ENCODE measurements at regions not wholly inside any gene's neighbourhood (a gene's known extent, or its start where the extent isn't known, plus 50 kb on each side); places are given as distances from the start of the nearest gene placed in this dataset.

- TF ChIP-seq POU6F1 (CRISPR knock-in tag; IDR thresholded peaks at IDR 0.05; ENCODE audit: borderline replicate concordance, low read depth) (no peak), CREB5 (CRISPR knock-in tag; IDR thresholded peaks at IDR 0.05; ENCODE audit: low read depth) (no peak), ZC3H10 (CRISPR knock-in tag; IDR thresholded peaks at IDR 0.05) (no peak), TCF4 (CRISPR knock-in tag; IDR thresholded peaks at IDR 0.05; ENCODE audit: borderline replicate concordance) (no peak), TOX (CRISPR knock-in tag; IDR thresholded peaks at IDR 0.05; ENCODE audit: borderline replicate concordance) (no peak), PPARA (CRISPR knock-in tag; IDR thresholded peaks at IDR 0.05; ENCODE audit: borderline replicate concordance) (no peak), ZNF70 (CRISPR knock-in tag; IDR thresholded peaks at IDR 0.05) (no peak), ZFP30 (CRISPR knock-in tag; IDR thresholded peaks at IDR 0.05) (no peak), GLIS3 (CRISPR knock-in tag; IDR thresholded peaks at IDR 0.05) (no peak)
- TF ChIP-seq, protein P1, sequence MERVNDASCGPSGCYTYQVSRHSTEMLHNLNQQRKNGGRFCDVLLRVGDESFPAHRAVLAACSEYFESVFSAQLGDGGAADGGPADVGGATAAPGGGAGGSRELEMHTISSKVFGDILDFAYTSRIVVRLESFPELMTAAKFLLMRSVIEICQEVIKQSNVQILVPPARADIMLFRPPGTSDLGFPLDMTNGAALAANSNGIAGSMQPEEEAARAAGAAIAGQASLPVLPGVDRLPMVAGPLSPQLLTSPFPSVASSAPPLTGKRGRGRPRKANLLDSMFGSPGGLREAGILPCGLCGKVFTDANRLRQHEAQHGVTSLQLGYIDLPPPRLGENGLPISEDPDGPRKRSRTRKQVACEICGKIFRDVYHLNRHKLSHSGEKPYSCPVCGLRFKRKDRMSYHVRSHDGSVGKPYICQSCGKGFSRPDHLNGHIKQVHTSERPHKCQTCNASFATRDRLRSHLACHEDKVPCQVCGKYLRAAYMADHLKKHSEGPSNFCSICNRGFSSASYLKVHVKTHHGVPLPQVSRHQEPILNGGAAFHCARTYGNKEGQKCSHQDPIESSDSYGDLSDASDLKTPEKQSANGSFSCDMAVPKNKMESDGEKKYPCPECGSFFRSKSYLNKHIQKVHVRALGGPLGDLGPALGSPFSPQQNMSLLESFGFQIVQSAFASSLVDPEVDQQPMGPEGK (CRISPR knock-in tag; IDR thresholded peaks at IDR 0.05; ENCODE audit: borderline replicate concordance): no peak
These were observed 426.2 kb upstream of the EEF2KMT start (continued) for GRCh38 chr16:5523829-5524228.

DNA sequence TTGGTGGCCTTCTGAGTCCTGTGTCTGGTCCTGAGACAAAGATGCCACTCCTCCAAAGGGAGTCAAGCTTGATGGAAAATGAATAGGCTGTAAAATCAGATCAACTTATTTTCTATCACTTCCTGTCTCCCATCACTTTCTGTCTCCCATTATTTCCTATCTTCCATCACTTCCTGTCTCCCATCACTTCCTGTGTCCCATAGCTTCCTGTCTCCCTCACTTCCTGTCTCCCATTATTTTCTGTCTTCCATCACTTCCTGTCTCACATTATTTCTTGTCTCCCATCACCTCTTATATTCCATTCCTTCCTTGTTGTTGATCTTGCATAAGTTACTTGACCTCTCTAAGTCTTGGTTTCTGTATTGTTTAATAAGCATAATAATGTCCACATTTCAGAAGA lies 418.5 kb upstream of the EEF2KMT start:
- TF ChIP-seq ZC3H10 (CRISPR knock-in tag; IDR thresholded peaks at IDR 0.05) (no peak), OSR1 (CRISPR knock-in tag; IDR thresholded peaks at IDR 0.05) (no peak), GLIS3 (CRISPR knock-in tag; IDR thresholded peaks at IDR 0.05) (no peak), POU6F1 (CRISPR knock-in tag; IDR thresholded peaks at IDR 0.05; ENCODE audit: borderline replicate concordance, low read depth) (no peak), ZNF70 (CRISPR knock-in tag; IDR thresholded peaks at IDR 0.05) (no peak), PPARA (CRISPR knock-in tag; IDR thresholded peaks at IDR 0.05; ENCODE audit: borderline replicate concordance) (no peak)
- ATAC-seq: no peak

- no peak for ATAC-seq
- TF ChIP-seq CREB5 (CRISPR knock-in tag; IDR thresholded peaks at IDR 0.05; ENCODE audit: low read depth) (no peak), GLIS3 (CRISPR knock-in tag; IDR thresholded peaks at IDR 0.05) (no peak), ISL1 (CRISPR knock-in tag; IDR thresholded peaks at IDR 0.05) (no peak), OSR1 (CRISPR knock-in tag; IDR thresholded peaks at IDR 0.05) (no peak)
- TF ChIP-seq, protein P1 (CRISPR knock-in tag; IDR thresholded peaks at IDR 0.05; ENCODE audit: borderline replicate concordance): no peak
These were observed 414.4 kb upstream of the EEF2KMT start for GRCh38 chr16:5512014-5512413.

DNA sequence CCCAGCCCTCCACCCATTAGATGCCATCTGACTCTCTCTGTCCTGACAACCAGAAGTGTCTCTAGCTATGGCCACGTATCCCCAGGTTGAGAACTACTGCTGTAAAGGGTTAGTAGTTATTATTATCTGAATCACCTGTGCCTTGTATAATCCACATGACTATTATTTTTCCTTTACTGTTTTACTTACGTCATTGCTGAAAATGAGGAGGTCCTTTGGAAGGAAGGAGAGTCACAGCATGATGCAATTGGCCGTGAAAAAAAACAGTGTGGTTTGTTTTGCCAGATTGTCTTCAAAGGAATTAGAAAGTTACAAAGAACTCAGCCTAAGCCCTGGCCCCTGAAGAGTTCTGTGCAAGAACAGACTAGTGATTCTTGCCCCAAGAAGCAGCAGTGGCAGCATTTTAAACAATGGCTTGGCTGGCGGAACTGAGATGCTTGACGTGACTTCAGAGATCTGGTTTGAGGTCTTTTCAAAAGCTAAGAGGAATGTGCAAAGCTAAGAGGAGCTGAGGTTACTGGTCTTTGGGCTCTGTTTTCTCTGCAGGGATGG lies 413.3 kb upstream of the EEF2KMT start:
- ATAC-seq: no peak
- TF ChIP-seq CREB5 (CRISPR knock-in tag; IDR thresholded peaks at IDR 0.05; ENCODE audit: low read depth): no peak
- TF ChIP-seq, protein P2, sequence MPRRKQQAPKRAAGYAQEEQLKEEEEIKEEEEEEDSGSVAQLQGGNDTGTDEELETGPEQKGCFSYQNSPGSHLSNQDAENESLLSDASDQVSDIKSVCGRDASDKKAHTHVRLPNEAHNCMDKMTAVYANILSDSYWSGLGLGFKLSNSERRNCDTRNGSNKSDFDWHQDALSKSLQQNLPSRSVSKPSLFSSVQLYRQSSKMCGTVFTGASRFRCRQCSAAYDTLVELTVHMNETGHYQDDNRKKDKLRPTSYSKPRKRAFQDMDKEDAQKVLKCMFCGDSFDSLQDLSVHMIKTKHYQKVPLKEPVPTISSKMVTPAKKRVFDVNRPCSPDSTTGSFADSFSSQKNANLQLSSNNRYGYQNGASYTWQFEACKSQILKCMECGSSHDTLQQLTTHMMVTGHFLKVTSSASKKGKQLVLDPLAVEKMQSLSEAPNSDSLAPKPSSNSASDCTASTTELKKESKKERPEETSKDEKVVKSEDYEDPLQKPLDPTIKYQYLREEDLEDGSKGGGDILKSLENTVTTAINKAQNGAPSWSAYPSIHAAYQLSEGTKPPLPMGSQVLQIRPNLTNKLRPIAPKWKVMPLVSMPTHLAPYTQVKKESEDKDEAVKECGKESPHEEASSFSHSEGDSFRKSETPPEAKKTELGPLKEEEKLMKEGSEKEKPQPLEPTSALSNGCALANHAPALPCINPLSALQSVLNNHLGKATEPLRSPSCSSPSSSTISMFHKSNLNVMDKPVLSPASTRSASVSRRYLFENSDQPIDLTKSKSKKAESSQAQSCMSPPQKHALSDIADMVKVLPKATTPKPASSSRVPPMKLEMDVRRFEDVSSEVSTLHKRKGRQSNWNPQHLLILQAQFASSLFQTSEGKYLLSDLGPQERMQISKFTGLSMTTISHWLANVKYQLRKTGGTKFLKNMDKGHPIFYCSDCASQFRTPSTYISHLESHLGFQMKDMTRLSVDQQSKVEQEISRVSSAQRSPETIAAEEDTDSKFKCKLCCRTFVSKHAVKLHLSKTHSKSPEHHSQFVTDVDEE (CRISPR knock-in tag; IDR thresholded peaks at IDR 0.05): no peak
- no peak for TF ChIP-seq TCF4 (CRISPR knock-in tag; IDR thresholded peaks at IDR 0.05; ENCODE audit: borderline replicate concordance)
- TF ChIP-seq ZNF8 (CRISPR knock-in tag; IDR thresholded peaks at IDR 0.05): no peak
- no peak for TF ChIP-seq ARNTL (CRISPR knock-in tag; IDR thresholded peaks at IDR 0.05; ENCODE audit: borderline replicate concordance, low read depth)
- TF ChIP-seq ESRRG (CRISPR knock-in tag; IDR thresholded peaks at IDR 0.05): no peak
- TF ChIP-seq ZNF70 (CRISPR knock-in tag; IDR thresholded peaks at IDR 0.05): no peak
- no peak for TF ChIP-seq ZFP30 (CRISPR knock-in tag; IDR thresholded peaks at IDR 0.05)
- TF ChIP-seq ZNF565 (CRISPR knock-in tag; conservative IDR thresholded peaks at IDR 0.05; ENCODE audit: low read depth): no peak
- TF ChIP-seq RARB (CRISPR knock-in tag; IDR thresholded peaks at IDR 0.05): no peak
- TF ChIP-seq ISL1 (CRISPR knock-in tag; IDR thresholded peaks at IDR 0.05): no peak
- no peak for TF ChIP-seq ZC3H10 (CRISPR knock-in tag; IDR thresholded peaks at IDR 0.05)
- no peak for TF ChIP-seq BACH2 (CRISPR knock-in tag; IDR thresholded peaks at IDR 0.05; ENCODE audit: borderline replicate concordance)

Measured in SK-N-SH treated with all-trans-retinoic acid at 6 μM for 48 hours (cell line).